Naive B cell (primary cell): ENCODE measurements at regions not wholly inside any gene's neighbourhood (a gene's known extent, or its start where the extent isn't known, plus 50 kb on each side); places are given as distances from the start of the nearest gene placed in this dataset.
"Not testable (repeated sequence)": the region's sequence is repeated elsewhere in the genome, so short reads cannot be mapped to it uniquely, and the experiment has no call there.

Source experiments
- ATAC-seq, 2 donors: fragments of 150-1000 bp; cut with Tn5 transposase; 2 replicates each; pipeline ENCODE4 v1.10.0; 2021; ENCODE audit warnings: low read depth in 2 of 2, mild to moderate bottlenecking in 2 of 2, moderate library complexity in 2 of 2
- DNase-seq: peaks from one replicate; pipeline ENCODE4 v3.0.0; 2022
- H3K27ac Mint-ChIP-seq, 6 donors: one replicate each; pipeline ENCODE4 v1.8.0; 2020 to 2022; ENCODE audit warnings: mild to moderate bottlenecking in 6 of 6, mixed read lengths in 6 of 6, moderate library complexity in 5 of 6, inconsistent platforms in 2 of 6
- H3K27me3 Mint-ChIP-seq, 3 donors: one replicate each; pipeline ENCODE4 v1.8.0; 2021 to 2022; ENCODE audit warnings: mixed read lengths in 3 of 3, mild to moderate bottlenecking in 1 of 3
- H3K36me3 Mint-ChIP-seq, 2 donors: one replicate each; pipeline ENCODE4 v1.8.0; 2020 to 2022; ENCODE audit warnings: mixed read lengths in 2 of 2, inconsistent platforms in 1 of 2, mild to moderate bottlenecking in 1 of 2
- H3K4me1 Mint-ChIP-seq, 3 donors: one replicate each; pipeline ENCODE4 v1.8.0; 2020 to 2022; ENCODE audit warnings: mixed read lengths in 3 of 3, inconsistent platforms in 1 of 3, mild to moderate bottlenecking in 1 of 3, moderate library complexity in 1 of 3
- H3K4me3 Mint-ChIP-seq, 8 donors: one replicate each; pipeline ENCODE4 v1.8.0; 2020 to 2022; ENCODE audit warnings: mild to moderate bottlenecking in 8 of 8, mixed read lengths in 8 of 8, moderate library complexity in 8 of 8, inconsistent platforms in 2 of 8
- H3K9me3 Mint-ChIP-seq, 7 donors: one replicate each; pipeline ENCODE4 v1.8.0; 2020 to 2022; ENCODE audit warnings: mixed read lengths in 7 of 7, mild to moderate bottlenecking in 5 of 7, inconsistent platforms in 2 of 7, moderate library complexity in 1 of 7

GRCh38 chr6:81309811-81310210, 442.7 kb downstream of the TENT5A start:
- Mint-ChIP-seq H3K36me3 (peaks cover 8 to 10% of the 10 kb centered on the region in 2 donors), H3K27ac (no peak overlapping the region), H3K4me3 (no peak overlapping the region), H3K27me3 (no peaks in the 10 kb centered on the region), H3K4me1 (no peaks in the 10 kb centered on the region), H3K9me3 (peaks cover 5 to 18% (median 10%) of the 10 kb centered on the region in 7 donors)
- DNase-seq (no peak), ATAC-seq (no peak)

GRCh38 chr6:81308577-81309279, 443.8 kb downstream of the TENT5A start:
- Mint-ChIP-seq H3K9me3 (peaks cover 4 to 14% (median 7%) of the 10 kb centered on the region in 7 donors), H3K27me3 (no peaks in the 10 kb centered on the region), H3K4me1 (no peaks in the 10 kb centered on the region), H3K27ac (no peak overlapping the region), H3K36me3 (peaks cover 6 to 8% of the 10 kb centered on the region in 2 donors), H3K4me3 (no peak overlapping the region)
- DNase-seq = no peak
- no peak for ATAC-seq

GRCh38 chr6:81307651-81308214, 444.7 kb downstream of the TENT5A start:
- no peak overlapping the region for H3K4me3 Mint-ChIP-seq
- ATAC-seq (no peak), DNase-seq (no peak)
- no peaks in the 10 kb centered on the region for H3K27me3 Mint-ChIP-seq
- H3K9me3 Mint-ChIP-seq = peaks cover 0 to 4% (median 0%) of the 10 kb centered on the region in 7 donors
- H3K36me3 Mint-ChIP-seq = no peaks in the 10 kb centered on the region
- no peak overlapping the region for H3K27ac Mint-ChIP-seq
- no peaks in the 10 kb centered on the region for H3K4me1 Mint-ChIP-seq

GRCh38 chr6:81304466-81304865, 448.0 kb downstream of the TENT5A start:
- no peak for DNase-seq
- Mint-ChIP-seq H3K4me3 (no peak overlapping the region), H3K9me3 (no peaks in the 10 kb centered on the region), H3K36me3 (no peaks in the 10 kb centered on the region), H3K4me1 (no peaks in the 10 kb centered on the region), H3K27me3 (no peaks in the 10 kb centered on the region), H3K27ac (no peak overlapping the region)
- ATAC-seq = no peak

- no peak for ATAC-seq
- Mint-ChIP-seq H3K4me3 (no peak overlapping the region), H3K9me3 (no peaks in the 10 kb centered on the region), H3K36me3 (no peaks in the 10 kb centered on the region), H3K27me3 (no peaks in the 10 kb centered on the region), H3K27ac (no peak overlapping the region), H3K4me1 (no peaks in the 10 kb centered on the region)
- DNase-seq = no peak
These were observed 451.5 kb downstream of the TENT5A start for GRCh38 chr6:81300961-81301360.

GRCh38 chr6:81298751-81299150, 453.7 kb downstream of the TENT5A start:
- no peaks in the 10 kb centered on the region for H3K27me3 Mint-ChIP-seq
- no peaks in the 10 kb centered on the region for H3K36me3 Mint-ChIP-seq
- no peaks in the 10 kb centered on the region for H3K9me3 Mint-ChIP-seq
- H3K4me3 Mint-ChIP-seq = no peak overlapping the region
- H3K27ac Mint-ChIP-seq = no peak overlapping the region
- ATAC-seq = no peak
- no peaks in the 10 kb centered on the region for H3K4me1 Mint-ChIP-seq
- no peak for DNase-seq

- H3K36me3 Mint-ChIP-seq = no peaks in the 10 kb centered on the region
- H3K4me1 Mint-ChIP-seq = no peaks in the 10 kb centered on the region
- H3K9me3 Mint-ChIP-seq = no peaks in the 10 kb centered on the region
- no peak for ATAC-seq
- no peak for DNase-seq
- H3K27ac Mint-ChIP-seq = no peak overlapping the region
- H3K4me3 Mint-ChIP-seq = no peak overlapping the region
- H3K27me3 Mint-ChIP-seq = no peaks in the 10 kb centered on the region
These were observed 457.2 kb downstream of the TENT5A start for GRCh38 chr6:81295310-81295709.

DNA sequence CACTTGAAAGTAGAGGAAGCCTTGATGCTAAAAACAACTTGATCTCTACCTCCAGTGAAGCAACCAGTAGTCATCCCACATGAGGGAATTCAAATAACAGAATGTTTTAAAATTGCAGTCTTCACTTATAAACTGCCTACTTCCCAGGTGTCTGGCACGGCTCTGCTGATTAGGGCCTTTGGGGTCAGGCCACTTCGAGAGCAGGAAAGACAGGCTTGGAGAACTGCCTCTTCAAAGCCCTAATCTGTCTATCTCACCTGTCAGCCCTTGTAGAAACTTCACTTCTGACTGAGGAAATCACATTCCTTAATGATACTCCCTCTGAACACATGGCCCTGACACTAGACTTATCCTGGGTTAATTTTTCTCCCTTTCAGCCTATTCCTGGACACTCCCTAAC, 458.6 kb downstream of the TENT5A start:
- Mint-ChIP-seq H3K9me3 (no peaks in the 10 kb centered on the region), H3K36me3 (no peaks in the 10 kb centered on the region), H3K4me1 (no peaks in the 10 kb centered on the region), H3K27ac (no peak overlapping the region), H3K4me3 (no peak overlapping the region), H3K27me3 (no peaks in the 10 kb centered on the region)
- ATAC-seq = no peak
- no peak for DNase-seq

DNA sequence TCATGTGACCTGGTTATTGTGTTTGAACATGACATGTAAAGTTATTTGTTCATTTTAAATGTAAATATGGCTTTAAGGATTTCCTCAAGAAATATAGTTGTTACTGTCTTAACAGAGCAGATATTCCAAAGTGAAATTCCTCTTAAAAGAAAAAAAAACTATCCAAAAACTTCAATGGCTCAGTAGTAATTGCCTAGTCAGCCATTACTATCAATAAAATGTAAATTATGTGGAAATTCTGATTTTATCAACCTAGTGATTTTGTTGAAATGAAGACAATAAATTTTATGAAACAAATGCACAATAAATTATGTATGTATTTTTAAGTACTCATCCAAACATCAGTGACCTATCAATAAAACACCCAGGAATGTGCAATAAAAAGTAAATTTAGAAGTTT, 463.3 kb downstream of the TENT5A start:
- Mint-ChIP-seq H3K27me3 (no peaks in the 10 kb centered on the region), H3K4me1 (no peaks in the 10 kb centered on the region), H3K36me3 (no peaks in the 10 kb centered on the region)

DNA sequence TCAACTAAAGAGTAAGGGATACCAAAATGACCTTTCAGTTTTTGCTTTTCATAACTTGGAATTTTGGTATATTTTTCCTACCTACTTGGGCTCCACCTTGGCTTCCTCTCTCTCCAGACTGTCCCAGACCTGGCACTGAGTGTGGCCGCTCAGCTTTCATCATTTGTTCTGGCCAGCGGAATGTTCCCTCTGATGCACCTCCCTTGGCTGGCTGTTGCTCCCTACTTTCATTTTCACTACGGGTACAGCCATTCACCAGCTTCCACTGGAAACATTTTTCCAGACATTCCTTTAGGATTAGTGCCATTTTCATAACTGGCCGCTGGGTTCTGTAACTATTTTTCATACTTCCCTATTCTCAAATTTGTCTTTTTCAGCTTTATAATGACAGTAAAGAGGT, 487.4 kb downstream of the TENT5A start:
- Mint-ChIP-seq H3K27ac (peak overlapping the region in 1 of 6 donors; percentile 55), H3K4me3 (no peak overlapping the region), H3K27me3 (no peaks in the 10 kb centered on the region), H3K4me1 (no peaks in the 10 kb centered on the region), H3K36me3 (no peaks in the 10 kb centered on the region), H3K9me3 (peaks cover 0 to 11% (median 2%) of the 10 kb centered on the region in 7 donors)
- ATAC-seq = no peak
- no peak for DNase-seq

More for the DNA sequence above, 463.3 kb downstream of the TENT5A start:
- ATAC-seq (no peak), DNase-seq (no peak)
- Mint-ChIP-seq H3K9me3 (peaks cover 0 to 4% (median 0%) of the 10 kb centered on the region in 7 donors), H3K27ac (no peak overlapping the region), H3K4me3 (no peak overlapping the region)

- no peak for ATAC-seq
- peaks cover 0 to 11% (median 3%) of the 10 kb centered on the region in 7 donors for H3K9me3 Mint-ChIP-seq
- H3K27ac Mint-ChIP-seq = no peak overlapping the region
- H3K4me3 Mint-ChIP-seq = no peak overlapping the region
- H3K4me1 Mint-ChIP-seq = no peaks in the 10 kb centered on the region
- DNase-seq = no peak
- no peaks in the 10 kb centered on the region for H3K27me3 Mint-ChIP-seq
- H3K36me3 Mint-ChIP-seq = no peaks in the 10 kb centered on the region
These were observed 488.8 kb downstream of the TENT5A start for GRCh38 chr6:81263531-81264168.

GRCh38 chr6:81262656-81263055, 489.8 kb downstream of the TENT5A start:
- DNase-seq (no peak), ATAC-seq (no peak)
- H3K4me3 Mint-ChIP-seq = no peak overlapping the region
- H3K27ac Mint-ChIP-seq = no peak overlapping the region
- H3K9me3 Mint-ChIP-seq = peaks cover 0 to 17% (median 8%) of the 10 kb centered on the region in 7 donors
- no peaks in the 10 kb centered on the region for H3K36me3 Mint-ChIP-seq
- H3K27me3 Mint-ChIP-seq = no peaks in the 10 kb centered on the region
- no peaks in the 10 kb centered on the region for H3K4me1 Mint-ChIP-seq

- peaks cover 2 to 34% (median 9%) of the 10 kb centered on the region in 7 donors for H3K9me3 Mint-ChIP-seq
- H3K4me1 Mint-ChIP-seq, DNase-seq, H3K4me3 Mint-ChIP-seq, H3K27ac Mint-ChIP-seq, ATAC-seq, H3K36me3 Mint-ChIP-seq, H3K27me3 Mint-ChIP-seq: not testable (repeated sequence)
These were observed 496.3 kb downstream of the TENT5A start for GRCh38 chr6:81256223-81256622.

GRCh38 chr6:81253821-81254220, 498.7 kb downstream of the TENT5A start:
- ATAC-seq = no peak
- no peak overlapping the region for H3K4me3 Mint-ChIP-seq
- no peak for DNase-seq
- no peak overlapping the region for H3K27ac Mint-ChIP-seq
- no peaks in the 10 kb centered on the region for H3K4me1 Mint-ChIP-seq
- H3K27me3 Mint-ChIP-seq = no peaks in the 10 kb centered on the region
- H3K9me3 Mint-ChIP-seq = peaks cover 2 to 31% (median 9%) of the 10 kb centered on the region in 7 donors
- peaks cover 0 to 8% of the 10 kb centered on the region in 2 donors for H3K36me3 Mint-ChIP-seq
